ENCODE measurements at regions not wholly inside any gene's neighbourhood (a gene's known extent, or its start where the extent isn't known, plus 50 kb on each side); places are given as distances from the start of the nearest gene placed in this dataset.

- TF ChIP-seq ZNF687 (IDR thresholded peaks at IDR 0.05) (no peak), ZBTB4 (CRISPR knock-in tag; IDR thresholded peaks at IDR 0.05) (no peak), PKNOX1 (IDR thresholded peaks at IDR 0.05) (no peak)
Observed at GRCh38 chr14:87489196-87489819, 503.7 kb downstream of the GALC start (continued).
